Neural cell (in vitro differentiated cells): ENCODE measurements at regions not wholly inside any gene's neighbourhood (a gene's known extent, or its start where the extent isn't known, plus 50 kb on each side); places are given as distances from the start of the nearest gene placed in this dataset.

ENCODE experiments used
- H2AFZ ChIP-seq: fragments of 200-600, 300-800 bp; sonication (generic), shearing (Covaris generic); 2 replicates; pipeline ENCODE4 v1.6.0; 2014; ENCODE audit warnings: low read depth, mild to moderate bottlenecking, antibody characterized with exemption, low read length, moderate library complexity
- H3F3A ChIP-seq: fragments of 200-600 bp; shearing (Covaris generic); 2 replicates; pipeline ENCODE4 v1.6.1; 2016; ENCODE audit warnings: mild to moderate bottlenecking, moderate library complexity, mixed read lengths, antibody characterized with exemption, low read length; ENCODE audit not compliant: insufficient read depth, poor library complexity, severe bottlenecking
- H3K27ac ChIP-seq: fragments of 200-600, 300-800 bp; sonication (generic), shearing (Covaris generic); 2 replicates; pipeline ENCODE4 v1.5.1; 2014; ENCODE audit warnings: mild to moderate bottlenecking, low read length, moderate library complexity
- H3K27me3 ChIP-seq: fragments of 300-800, 200-600 bp; sonication (generic), shearing (Covaris generic); 2 replicates; pipeline ENCODE4 v1.6.0; 2014; ENCODE audit warnings: mild to moderate bottlenecking, low read depth, low read length, moderate library complexity; ENCODE audit not compliant: insufficient read depth
- H3K36me3 ChIP-seq: fragments of 300-800, 200-600 bp; sonication (generic), shearing (Covaris generic); 2 replicates; pipeline ENCODE4 v1.5.1; 2014; ENCODE audit warnings: mild to moderate bottlenecking, antibody characterized with exemption, low read length, moderate library complexity; ENCODE audit not compliant: insufficient read depth
- H3K4me2 ChIP-seq: fragments of 300-800, 200-600 bp; sonication (generic), shearing (Covaris generic); 2 replicates; pipeline ENCODE4 v1.6.0; 2014; ENCODE audit warnings: mild to moderate bottlenecking, low read length
- H3K4me3 ChIP-seq: fragments of 300-800, 200-600 bp; sonication (generic), shearing (Covaris generic); 2 replicates; pipeline ENCODE4 v1.5.1; 2014; ENCODE audit warnings: mild to moderate bottlenecking, low read length, moderate library complexity
- H3K79me2 ChIP-seq: fragments of 200-600 bp; shearing (Covaris generic); replicated peaks from 2 replicates; pipeline ENCODE4 v1.6.0; 2014; ENCODE audit warnings: mild to moderate bottlenecking, low read length, moderate library complexity; ENCODE audit not compliant: insufficient read depth
- H3K9ac ChIP-seq: fragments of 300-800, 200-600 bp; sonication (generic), shearing (Covaris generic); 2 replicates; pipeline ENCODE4 v1.6.1; 2016; ENCODE audit warnings: mild to moderate bottlenecking, low read length, mixed read lengths
- H3K9me2 ChIP-seq: fragments of 200-600 bp; shearing (Covaris generic); 2 replicates; pipeline ENCODE4 v1.6.1; 2016; ENCODE audit warnings: mild to moderate bottlenecking, low read length, mixed read lengths; ENCODE audit not compliant: insufficient read depth
- H3K9me3 ChIP-seq: fragments of 200-600, 300-800 bp; sonication (generic), shearing (Covaris generic); 2 replicates; pipeline ENCODE4 v1.6.1; 2016; ENCODE audit warnings: mild to moderate bottlenecking, mixed run types, low read length, moderate library complexity, mixed read lengths
- H4K20me1 ChIP-seq: fragments of 200-600 bp; shearing (Covaris generic); 2 replicates; pipeline ENCODE4 v1.6.1; 2016; ENCODE audit warnings: mild to moderate bottlenecking, mixed run types; ENCODE audit not compliant: insufficient read depth
- EP300 ChIP-seq: fragments of 450-650 bp; conservative IDR thresholded peaks from 2 replicates; pipeline ENCODE4 v1.6.1; 2014; ENCODE audit warnings: antibody characterized with exemption, mild to moderate bottlenecking, moderate library complexity; ENCODE audit not compliant: poor library complexity, severe bottlenecking
- EZH2 ChIP-seq: fragments of 200-600, 300-800 bp; shearing (Covaris generic), sonication (generic); IDR thresholded peaks from 2 replicates; pipeline ENCODE4 v1.6.1; 2014; ENCODE audit warnings: antibody characterized with exemption, low read length, borderline replicate concordance, mild to moderate bottlenecking; ENCODE audit not compliant: insufficient read depth, poor library complexity, severe bottlenecking
- POLR2AphosphoS5 ChIP-seq: IDR thresholded peaks from 2 replicates; pipeline ENCODE4 v1.6.1; 2012
- SMC3 ChIP-seq: fragments of 450-650 bp; conservative IDR thresholded peaks from 2 replicates; pipeline ENCODE4 v1.6.1; 2014; ENCODE audit warnings: antibody characterized with exemption, mild to moderate bottlenecking, moderate library complexity; ENCODE audit not compliant: poor library complexity
- TAF1 ChIP-seq: IDR thresholded peaks from 2 replicates; pipeline ENCODE4 v1.6.1; 2012; ENCODE audit warnings: low read depth
- TF ChIP-seq, protein P1 (sequence below): IDR thresholded peaks from 2 replicates; pipeline ENCODE4 v1.6.1; 2012; ENCODE audit warnings: borderline replicate concordance
- TF ChIP-seq, protein P2 (sequence below): fragments of 450-650 bp; IDR thresholded peaks from 2 replicates; pipeline ENCODE4 v1.5.1; 2014; ENCODE audit warnings: antibody characterized with exemption, mild to moderate bottlenecking, moderate library complexity; ENCODE audit not compliant: poor library complexity, severe bottlenecking

DNA sequence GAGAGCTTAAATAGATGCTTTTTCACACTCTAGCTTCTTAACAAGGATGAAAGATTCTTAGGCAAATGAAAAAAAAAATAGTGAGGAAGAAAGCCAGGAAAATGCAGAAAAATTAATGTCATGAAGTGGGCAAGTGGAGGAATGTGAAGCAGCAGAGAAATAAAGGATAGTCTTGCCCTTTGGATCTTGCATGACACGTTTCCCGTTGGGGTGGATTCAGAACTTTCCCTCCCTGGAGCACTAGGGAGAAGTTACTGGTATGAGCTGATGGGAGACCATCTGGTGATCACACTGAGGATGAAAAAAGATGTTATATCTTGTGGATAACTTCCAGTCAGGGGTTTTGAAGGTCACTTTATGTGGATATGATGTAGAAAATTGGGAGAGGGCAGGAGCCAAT lies 361.8 kb upstream of the ROPN1 start:
- Histone ChIP-seq H3K79me2 (no peaks in the 10 kb centered on the region), H3K9me2 (no peaks in the 10 kb centered on the region), H3K4me3 (no peak overlapping the region), H3F3A (no peaks in the 10 kb centered on the region), H4K20me1 (no peaks in the 10 kb centered on the region), H3K36me3 (no peaks in the 10 kb centered on the region), H3K27ac (no peak overlapping the region), H3K9ac (no peak overlapping the region), H2AFZ (no peak overlapping the region), H3K27me3 (no peaks in the 10 kb centered on the region), H3K9me3 (no peaks in the 10 kb centered on the region), H3K4me2 (no peak overlapping the region)
- TF ChIP-seq POLR2AphosphoS5: no peak
- TF ChIP-seq, protein P1, sequence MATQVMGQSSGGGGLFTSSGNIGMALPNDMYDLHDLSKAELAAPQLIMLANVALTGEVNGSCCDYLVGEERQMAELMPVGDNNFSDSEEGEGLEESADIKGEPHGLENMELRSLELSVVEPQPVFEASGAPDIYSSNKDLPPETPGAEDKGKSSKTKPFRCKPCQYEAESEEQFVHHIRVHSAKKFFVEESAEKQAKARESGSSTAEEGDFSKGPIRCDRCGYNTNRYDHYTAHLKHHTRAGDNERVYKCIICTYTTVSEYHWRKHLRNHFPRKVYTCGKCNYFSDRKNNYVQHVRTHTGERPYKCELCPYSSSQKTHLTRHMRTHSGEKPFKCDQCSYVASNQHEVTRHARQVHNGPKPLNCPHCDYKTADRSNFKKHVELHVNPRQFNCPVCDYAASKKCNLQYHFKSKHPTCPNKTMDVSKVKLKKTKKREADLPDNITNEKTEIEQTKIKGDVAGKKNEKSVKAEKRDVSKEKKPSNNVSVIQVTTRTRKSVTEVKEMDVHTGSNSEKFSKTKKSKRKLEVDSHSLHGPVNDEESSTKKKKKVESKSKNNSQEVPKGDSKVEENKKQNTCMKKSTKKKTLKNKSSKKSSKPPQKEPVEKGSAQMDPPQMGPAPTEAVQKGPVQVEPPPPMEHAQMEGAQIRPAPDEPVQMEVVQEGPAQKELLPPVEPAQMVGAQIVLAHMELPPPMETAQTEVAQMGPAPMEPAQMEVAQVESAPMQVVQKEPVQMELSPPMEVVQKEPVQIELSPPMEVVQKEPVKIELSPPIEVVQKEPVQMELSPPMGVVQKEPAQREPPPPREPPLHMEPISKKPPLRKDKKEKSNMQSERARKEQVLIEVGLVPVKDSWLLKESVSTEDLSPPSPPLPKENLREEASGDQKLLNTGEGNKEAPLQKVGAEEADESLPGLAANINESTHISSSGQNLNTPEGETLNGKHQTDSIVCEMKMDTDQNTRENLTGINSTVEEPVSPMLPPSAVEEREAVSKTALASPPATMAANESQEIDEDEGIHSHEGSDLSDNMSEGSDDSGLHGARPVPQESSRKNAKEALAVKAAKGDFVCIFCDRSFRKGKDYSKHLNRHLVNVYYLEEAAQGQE: no peak

DNA sequence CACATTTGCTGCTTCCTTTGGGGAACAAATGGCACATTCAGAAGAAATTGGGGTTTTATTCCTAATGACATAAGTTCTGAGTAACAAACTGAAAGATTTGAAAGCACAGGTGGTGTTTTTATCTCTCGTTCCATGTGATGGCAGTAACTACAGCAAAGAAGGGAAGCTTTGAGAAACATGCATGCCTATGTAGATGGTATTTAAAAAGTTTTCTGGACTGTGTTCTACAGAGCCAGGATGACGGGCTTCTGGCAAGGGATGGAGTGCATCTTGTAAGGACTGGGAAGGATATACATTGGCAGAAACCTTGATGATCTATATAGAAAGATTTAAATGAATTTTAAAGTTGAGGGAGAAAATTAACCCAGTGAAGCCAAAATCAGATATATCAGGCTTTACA lies 362.2 kb upstream of the ROPN1 start:
- TF ChIP-seq, protein P2, sequence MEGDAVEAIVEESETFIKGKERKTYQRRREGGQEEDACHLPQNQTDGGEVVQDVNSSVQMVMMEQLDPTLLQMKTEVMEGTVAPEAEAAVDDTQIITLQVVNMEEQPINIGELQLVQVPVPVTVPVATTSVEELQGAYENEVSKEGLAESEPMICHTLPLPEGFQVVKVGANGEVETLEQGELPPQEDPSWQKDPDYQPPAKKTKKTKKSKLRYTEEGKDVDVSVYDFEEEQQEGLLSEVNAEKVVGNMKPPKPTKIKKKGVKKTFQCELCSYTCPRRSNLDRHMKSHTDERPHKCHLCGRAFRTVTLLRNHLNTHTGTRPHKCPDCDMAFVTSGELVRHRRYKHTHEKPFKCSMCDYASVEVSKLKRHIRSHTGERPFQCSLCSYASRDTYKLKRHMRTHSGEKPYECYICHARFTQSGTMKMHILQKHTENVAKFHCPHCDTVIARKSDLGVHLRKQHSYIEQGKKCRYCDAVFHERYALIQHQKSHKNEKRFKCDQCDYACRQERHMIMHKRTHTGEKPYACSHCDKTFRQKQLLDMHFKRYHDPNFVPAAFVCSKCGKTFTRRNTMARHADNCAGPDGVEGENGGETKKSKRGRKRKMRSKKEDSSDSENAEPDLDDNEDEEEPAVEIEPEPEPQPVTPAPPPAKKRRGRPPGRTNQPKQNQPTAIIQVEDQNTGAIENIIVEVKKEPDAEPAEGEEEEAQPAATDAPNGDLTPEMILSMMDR: no peak
- TF ChIP-seq SMC3 (no peak), EP300 (no peak), EZH2 (no peak), TAF1 (no peak), POLR2AphosphoS5 (no peak)
- TF ChIP-seq, protein P1: no peak
- Histone ChIP-seq H4K20me1 (no peaks in the 10 kb centered on the region), H2AFZ (no peak overlapping the region), H3F3A (no peaks in the 10 kb centered on the region), H3K36me3 (no peaks in the 10 kb centered on the region), H3K27ac (no peak overlapping the region), H3K9me2 (no peaks in the 10 kb centered on the region), H3K4me2 (no peak overlapping the region), H3K4me3 (no peak overlapping the region), H3K9me3 (no peaks in the 10 kb centered on the region), H3K9ac (no peak overlapping the region), H3K79me2 (no peaks in the 10 kb centered on the region), H3K27me3 (no peaks in the 10 kb centered on the region)
